A673 (cell line): ENCODE measurements at regions not wholly inside any gene's neighbourhood (a gene's known extent, or its start where the extent isn't known, plus 50 kb on each side); places are given as distances from the start of the nearest gene placed in this dataset.

Source experiments
- CTCF ChIP-seq: fragments of 300-800, 200-600 bp; sonication (generic); conservative IDR thresholded peaks from 2 replicates; pipeline ENCODE4 v1.5.1; 2017; ENCODE audit warnings: low read depth, mild to moderate bottlenecking, antibody characterized with exemption, low read length, moderate library complexity, mixed read lengths
- EZH2 ChIP-seq: fragments of 200-600 bp; sonication (generic); IDR thresholded peaks from 2 replicates; pipeline ENCODE4 v1.6.1; 2017; ENCODE audit warnings: borderline replicate concordance, low read depth, mild to moderate bottlenecking, mixed read lengths, antibody characterized with exemption, low read length; ENCODE audit not compliant: poor library complexity, severe bottlenecking

- no peak for TF ChIP-seq CTCF
- no peak for TF ChIP-seq EZH2
These were observed 402.0 kb downstream of the ADCYAP1 start for GRCh38 chr18:1306641-1307040.
